K562 (cell line): ENCODE measurements at regions not wholly inside any gene's neighbourhood (a gene's known extent, or its start where the extent isn't known, plus 50 kb on each side); places are given as distances from the start of the nearest gene placed in this dataset.

ENCODE experiments used
- ATAC-seq: fragments of 200-7000 bp; cut with Tn5 transposase; 3 replicates; pipeline ENCODE4 v1.9.1; 2020; ENCODE audit warnings: moderate library complexity
- BruUV-seq: library from RNA; stranded (reverse); fragments of 400-500 nt; replicated peaks from 2 replicates; lab custom pipeline; 2021; lab: Mats Ljungman, UMichigan
- CTCF ChIA-PET: fragments of 300-600 bp; formaldehyde crosslinking; extraction: SDS; loops from one replicate; lab custom pipeline; 2021; ENCODE audit warnings: low intra/inter-chr PET ratio; lab: Yijun Ruan, JAX
- POLR2A ChIA-PET: fragments of 300-600, 350-650 bp; sonication (Branson Sonifier 250); formaldehyde crosslinking; extraction: SDS; loops from one replicate; lab custom pipeline; 2021; ENCODE audit warnings: antibody characterized with exemption, inconsistent platforms; lab: Yijun Ruan, JAX
- DNase-seq, 4 experiments: peaks; one replicate each; pipeline versions ENCODE4 v3.0.0 to v3.0.0-alpha.2; 2011 to 2018; ENCODE audit warnings: low spot score in 3 of 4, mixed read lengths in 3 of 4; ENCODE audit errors: extremely low read depth in 1 of 4
- FAIRE-seq: peaks from 2 replicates; lab custom pipeline; 2011; peaks lifted over from hg19 to GRCh38; lab: Jason Lieb, UNC
- H2AFZ ChIP-seq: 2 replicates; pipeline ENCODE4 v1.6.0; 2011; ENCODE audit warnings: low read depth, low read length, control low read depth, inconsistent platforms
- H3K27ac ChIP-seq: fragments of 200-600 bp; 3 replicates; pipeline ENCODE4 v1.8.0; 2011; ENCODE audit warnings: low read depth, mild to moderate bottlenecking, control low read depth, inconsistent platforms, low read length, moderate library complexity, mixed read lengths; ENCODE audit errors: extremely low read depth
- H3K27me3 ChIP-seq, 2 experiments: fragments of 300-600 bp in 1 of 2; 2 replicates in 1 of 2; 3 replicates in 1 of 2; pipeline versions ENCODE4 v1.6.0 to v1.8.0; 2011; ENCODE audit warnings: inconsistent platforms in 2 of 2, low read length in 2 of 2, mild to moderate bottlenecking in 1 of 2, mixed read lengths in 1 of 2, moderate library complexity in 1 of 2; ENCODE audit not compliant: control insufficient read depth in 2 of 2, insufficient read depth in 2 of 2
- H3K36me3 ChIP-seq: fragments of 300-600 bp; 3 replicates; pipeline ENCODE4 v1.8.0; 2011; ENCODE audit warnings: mild to moderate bottlenecking, low read length, inconsistent platforms; ENCODE audit not compliant: control insufficient read depth, insufficient read depth
- H3K4me1 ChIP-seq, 2 experiments: fragments of 200-600 bp in 1 of 2; replicated peaks in 1 of 2; 2 replicates in 1 of 2; 3 replicates in 1 of 2; pipeline versions ENCODE4 v1.5.1 to v1.8.0; 2011; ENCODE audit warnings: inconsistent platforms in 2 of 2, low read length in 2 of 2, mild to moderate bottlenecking in 1 of 2, mixed read lengths in 1 of 2, moderate library complexity in 1 of 2; ENCODE audit not compliant: control insufficient read depth in 2 of 2, insufficient read depth in 2 of 2
- H3K4me2 ChIP-seq: 2 replicates; pipeline ENCODE4 v1.6.1; 2011; ENCODE audit warnings: low read length, control low read depth, inconsistent platforms, mixed read lengths; ENCODE audit not compliant: insufficient read depth
- H3K4me3 ChIP-seq: fragments of 200-600 bp; sonication (generic), shearing (Covaris generic); 2 replicates; pipeline ENCODE4 v1.5.1; 2016; ENCODE audit warnings: control low read depth, inconsistent platforms
- H3K79me2 ChIP-seq: fragments of 200-600 bp; 3 replicates; pipeline ENCODE4 v1.8.0; 2011; ENCODE audit warnings: low read length, inconsistent platforms; ENCODE audit not compliant: control insufficient read depth, insufficient read depth
- H3K9ac ChIP-seq, 2 experiments: 2 replicates each; pipeline versions ENCODE4 v1.6.0 to v1.6.1; 2011; ENCODE audit warnings: low read depth in 2 of 2, low read length in 2 of 2, control low read depth in 1 of 2, inconsistent platforms in 1 of 2, mild to moderate bottlenecking in 1 of 2, mixed read lengths in 1 of 2; ENCODE audit not compliant: insufficient read depth in 1 of 2
- H3K9me1 ChIP-seq: one replicate; pipeline ENCODE4 v1.6.0; 2011; ENCODE audit warnings: inconsistent platforms, mild to moderate bottlenecking, low read length, moderate library complexity; ENCODE audit not compliant: control insufficient read depth, insufficient read depth
- H3K9me3 ChIP-seq: replicated peaks from 2 replicates; pipeline ENCODE4 v1.5.1; 2011; ENCODE audit warnings: low read depth, low read length, inconsistent platforms; ENCODE audit not compliant: control insufficient read depth, insufficient read depth
- H4K20me1 ChIP-seq: replicated peaks from 2 replicates; pipeline ENCODE4 v1.6.1; 2011; ENCODE audit warnings: low read length, inconsistent platforms, mixed read lengths; ENCODE audit not compliant: control insufficient read depth, insufficient read depth
- CBX2 ChIP-seq: fragments of 200-600 bp; sonication (generic); IDR thresholded peaks from one replicate; pipeline ENCODE4 v1.6.1; 2012; ENCODE audit warnings: mild to moderate bottlenecking, low read length, inconsistent platforms; ENCODE audit not compliant: insufficient read depth, poor library complexity, severe bottlenecking
- FOSL1 ChIP-seq: fragments of 200-800 bp; sonication (Bioruptor generic); conservative IDR thresholded peaks from 2 replicates; pipeline ENCODE4 v1.6.1; 2016; ENCODE audit warnings: missing genetic modification characterization, missing compliant biosample characterization
- FOXJ2 ChIP-seq: fragments of 200-800 bp; sonication (Bioruptor generic); IDR thresholded peaks from 2 replicates; pipeline ENCODE4 v1.6.1; 2016; ENCODE audit warnings: missing genetic modification characterization, missing compliant biosample characterization
- NUFIP1 ChIP-seq: fragments of 450-650 bp; IDR thresholded peaks from 2 replicates; pipeline ENCODE4 v1.6.1; 2018; ENCODE audit not compliant: partially characterized antibody
- RFX1 ChIP-seq: fragments of 450-650 bp; IDR thresholded peaks from 2 replicates; pipeline ENCODE4 v1.6.1; 2016; ENCODE audit warnings: mild to moderate bottlenecking, moderate library complexity
- ZNF174 ChIP-seq: fragments of 250-450 bp; sonication (Bioruptor Pico); IDR thresholded peaks from 2 replicates; pipeline ENCODE4 v1.4.0; 2020; ENCODE audit warnings: mild to moderate bottlenecking
- WGBS: fragments of 100-300 bp; shearing (Covaris generic); methylation state at CpG from one replicate; pipeline ENCODE4 v1.1.6; 2016; ENCODE audit warnings: low coverage, mixed read lengths; ENCODE audit not compliant: insufficient coverage; ENCODE audit errors: missing lambda C conversion rate; 5-methylcytosine and 5-hydroxymethylcytosine counted together
- in situ Hi-C: fragments of 300-500 bp; cut with MboI; formaldehyde crosslinking; loops from 4 replicates; pipeline ENCODE4 v1.15.0; 2018; ENCODE audit warnings: inconsistent platforms, mixed read lengths
- intact Hi-C: fragments of 100-400 bp; cut with micrococcal nuclease; formaldehyde crosslinking; loops from 2 replicates; pipeline ENCODE4 v1.14.2; 2022
- TF ChIP-seq, protein P1 (sequence below): fragments of 250-450 bp; sonication (Bioruptor Pico); IDR thresholded peaks from 2 replicates; pipeline ENCODE4 v1.4.0; 2020; ENCODE audit warnings: mild to moderate bottlenecking, moderate library complexity

DNA sequence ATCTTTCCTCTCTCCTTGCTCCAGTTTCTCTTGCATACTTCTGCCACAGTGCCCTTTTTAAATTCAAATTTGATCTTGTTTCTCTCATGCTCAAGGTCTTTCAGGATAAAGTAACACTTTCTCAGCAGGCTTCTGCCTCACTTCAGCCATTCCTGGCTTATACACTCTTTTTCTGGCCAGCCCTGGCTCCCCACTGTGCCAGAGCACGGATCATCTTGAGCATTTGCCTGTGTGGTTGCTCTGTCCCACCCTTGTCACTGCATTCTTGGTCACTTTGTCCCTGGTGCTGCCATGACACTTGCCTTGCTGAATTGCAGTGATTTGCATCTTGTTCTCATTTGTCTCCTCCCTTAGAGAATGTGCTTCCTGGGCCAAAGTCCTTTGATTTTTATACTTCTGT is 634.3 kb downstream of the TMEM182 start (continued):
- TF ChIP-seq, protein P1, sequence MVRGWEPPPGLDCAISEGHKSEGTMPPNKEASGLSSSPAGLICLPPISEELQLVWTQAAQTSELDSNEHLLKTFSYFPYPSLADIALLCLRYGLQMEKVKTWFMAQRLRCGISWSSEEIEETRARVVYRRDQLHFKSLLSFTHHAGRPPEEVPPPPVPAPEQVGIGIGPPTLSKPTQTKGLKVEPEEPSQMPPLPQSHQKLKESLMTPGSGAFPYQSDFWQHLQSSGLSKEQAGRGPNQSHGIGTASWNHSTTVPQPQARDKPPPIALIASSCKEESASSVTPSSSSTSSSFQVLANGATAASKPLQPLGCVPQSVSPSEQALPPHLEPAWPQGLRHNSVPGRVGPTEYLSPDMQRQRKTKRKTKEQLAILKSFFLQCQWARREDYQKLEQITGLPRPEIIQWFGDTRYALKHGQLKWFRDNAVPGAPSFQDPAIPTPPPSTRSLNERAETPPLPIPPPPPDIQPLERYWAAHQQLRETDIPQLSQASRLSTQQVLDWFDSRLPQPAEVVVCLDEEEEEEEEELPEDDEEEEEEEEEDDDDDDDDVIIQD (CRISPR knock-in tag), result no peak
- no peak for TF ChIP-seq NUFIP1

DNA sequence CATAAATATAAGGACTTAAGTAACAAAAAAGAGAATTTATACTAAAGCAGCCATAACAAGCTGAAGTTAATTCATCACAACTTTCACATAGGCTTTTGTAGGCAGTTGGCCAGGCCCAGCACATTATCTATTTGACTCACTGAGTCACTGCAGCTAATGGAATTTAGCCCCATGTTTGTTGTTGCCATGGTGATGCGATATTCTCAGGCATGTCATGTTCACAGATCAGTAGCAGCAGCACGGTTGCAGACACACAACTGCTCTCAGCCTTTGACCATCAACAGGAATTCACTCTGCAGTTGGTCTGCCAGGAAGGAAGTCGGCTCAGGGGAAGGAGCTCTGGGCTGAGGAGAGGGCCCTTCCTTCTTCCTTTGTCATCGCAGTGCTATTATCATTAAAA is 639.8 kb downstream of the TMEM182 start:
- Histone ChIP-seq H2AFZ (peak overlapping the region; percentile 4; the same call in 1 of the 2 replicates), H3K27me3 (no peaks in the 10 kb centered on the region), H4K20me1 (no peaks in the 10 kb centered on the region), H3K4me2 (no peak overlapping the region), H3K79me2 (no peaks in the 10 kb centered on the region), H3K9me3 (no peaks in the 10 kb centered on the region), H3K9me1 (no peaks in the 10 kb centered on the region), H3K4me1 (no peaks in the 10 kb centered on the region; a peak in 1 of 5 replicates), H3K4me3 (no peak overlapping the region), H3K9ac (no peak overlapping the region), H3K36me3 (no peaks in the 10 kb centered on the region), H3K27ac (no peak overlapping the region)
- peak in 2 of 4 experiments; percentile 6 to 54 for DNase-seq
- intact Hi-C loops, result no loop called here
- in situ Hi-C loops, result no loop called here
- FAIRE-seq, result peak; percentile 46
- ChIA-PET CTCF (no interaction called here), POLR2A (no interaction called here)
- no TSS peak for BruUV-seq
- WGBS, result 19% methylated on average over 4 of the region's 4 CpGs
- ATAC-seq, result no peak; the same call in 1 of the 3 replicates
- TF ChIP-seq FOXJ2 (tag), result 0 out of 2 replicates have a peak, but pooled peaks have one; percentile 25
- TF ChIP-seq FOSL1 (tag), result peak; percentile 49; the same call in 1 of the 2 replicates
- TF ChIP-seq CBX2, result no peak
- TF ChIP-seq RFX1, result peak; percentile 90
- no peak for TF ChIP-seq ZNF174 (CRISPR knock-in tag)
